ENCODE measurements at regions not wholly inside any gene's neighbourhood (a gene's known extent, or its start where the extent isn't known, plus 50 kb on each side); places are given as distances from the start of the nearest gene placed in this dataset.

DNA sequence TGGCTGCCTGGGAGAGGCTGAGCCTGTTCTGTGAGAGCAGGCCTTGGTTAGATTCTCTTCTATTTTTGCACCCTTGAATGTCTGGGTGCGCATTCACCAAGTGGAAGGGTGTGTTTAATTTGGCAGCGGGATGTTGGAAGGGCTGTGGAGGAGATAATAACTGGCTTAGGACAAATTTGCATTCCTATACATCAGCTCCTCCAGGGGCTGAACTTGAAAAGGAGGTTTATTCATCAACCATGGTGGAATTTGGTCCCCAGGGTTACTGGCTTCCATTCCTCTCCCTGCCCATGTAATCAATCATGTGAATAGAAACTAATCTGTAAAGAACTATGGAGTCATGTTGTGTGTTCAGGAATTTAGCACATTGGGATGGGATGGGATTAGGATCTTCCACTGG is 100.2 kb upstream of the FOXF1 start:
- DNase-seq (ENCODE audit: low read depth, low spot score) (no peak), FAIRE-seq (no peak), ATAC-seq (no peak)
- Histone ChIP-seq H3K9me3 (replicated peaks; ENCODE audit: control insufficient read depth, insufficient read depth, low read length) (no peaks in the 10 kb centered on the region; the same call in 2 of the 3 replicates), H3K36me3 (ENCODE audit: control insufficient read depth in 2 of 2, insufficient read depth in 2 of 2, low read length in 1 of 2) (no peaks in the 10 kb centered on the region), H3K4me2 (ENCODE audit: control insufficient read depth, insufficient read depth) (no peak overlapping the region), H3K27ac (ENCODE audit: control insufficient read depth, insufficient read depth) (no peak overlapping the region), H3K4me3 (no peak overlapping the region), H3K4me1 (ENCODE audit: control insufficient read depth, insufficient read depth, low read length) (no peaks in the 10 kb centered on the region), H4K20me1 (ENCODE audit: control insufficient read depth, insufficient read depth) (no peaks in the 10 kb centered on the region), H3K9ac (ENCODE audit: control insufficient read depth, insufficient read depth, low read length) (no peak overlapping the region), H3K27me3 (replicated peaks in 1 of 2; ENCODE audit: control insufficient read depth in 2 of 2, insufficient read depth in 2 of 2, low read length in 1 of 2) (no peaks in the 10 kb centered on the region), H3K79me2 (ENCODE audit: control insufficient read depth, insufficient read depth, low read length) (no peaks in the 10 kb centered on the region), H2AFZ (ENCODE audit: control insufficient read depth, low read depth, low read length) (no peak overlapping the region)
- intact Hi-C loops (cut with micrococcal nuclease; ENCODE audit: unreplicated experiment) (no loop called here), in situ Hi-C loops (cut with MboI) (no loop called here)
- ChIA-PET RAD21 (ENCODE audit: unreplicated experiment) (no interaction called here), CTCF (no interaction called here), POLR2A (no interaction called here), SMC1A (ENCODE audit: uncharacterized antibody, unreplicated experiment) (no interaction called here)
- 36% methylated on average over 2 of the region's 2 CpGs for WGBS (ENCODE audit: insufficient coverage, insufficient replicate concordance, low lambda C conversion rate, missing lambda C conversion rate)
- no peak for TF ChIP-seq POU2F2 (IDR thresholded peaks at IDR 0.05; ENCODE audit: borderline replicate concordance, low read depth, low read length)
- TF ChIP-seq WRNIP1 (IDR thresholded peaks at IDR 0.05; ENCODE audit: borderline replicate concordance, low read depth, low read length) = no peak
- TF ChIP-seq POLR2AphosphoS2 (IDR thresholded peaks at IDR 0.05; ENCODE audit: low read depth, low read length) = no peak
- no peak for TF ChIP-seq NRF1 (conservative IDR thresholded peaks at IDR 0.05; ENCODE audit: low read depth, low read length)
- TF ChIP-seq SMAD5 (IDR thresholded peaks at IDR 0.05; ENCODE audit: low read depth) = no peak
- no peak for TF ChIP-seq CEBPB (IDR thresholded peaks at IDR 0.05; ENCODE audit: borderline replicate concordance in 1 of 2, low read depth in 2 of 2, low read length in 2 of 2)
- TF ChIP-seq, protein P1, sequence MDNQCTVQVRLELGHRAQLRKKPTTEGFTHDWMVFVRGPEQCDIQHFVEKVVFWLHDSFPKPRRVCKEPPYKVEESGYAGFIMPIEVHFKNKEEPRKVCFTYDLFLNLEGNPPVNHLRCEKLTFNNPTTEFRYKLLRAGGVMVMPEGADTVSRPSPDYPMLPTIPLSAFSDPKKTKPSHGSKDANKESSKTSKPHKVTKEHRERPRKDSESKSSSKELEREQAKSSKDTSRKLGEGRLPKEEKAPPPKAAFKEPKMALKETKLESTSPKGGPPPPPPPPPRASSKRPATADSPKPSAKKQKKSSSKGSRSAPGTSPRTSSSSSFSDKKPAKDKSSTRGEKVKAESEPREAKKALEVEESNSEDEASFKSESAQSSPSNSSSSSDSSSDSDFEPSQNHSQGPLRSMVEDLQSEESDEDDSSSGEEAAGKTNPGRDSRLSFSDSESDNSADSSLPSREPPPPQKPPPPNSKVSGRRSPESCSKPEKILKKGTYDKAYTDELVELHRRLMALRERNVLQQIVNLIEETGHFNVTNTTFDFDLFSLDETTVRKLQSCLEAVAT (IDR thresholded peaks at IDR 0.05) = no peak
- no peak for TF ChIP-seq SRF (IDR thresholded peaks at IDR 0.05; ENCODE audit: low read depth in 2 of 2, low read length in 2 of 2)
- TF ChIP-seq ATF3 (IDR thresholded peaks at IDR 0.05; ENCODE audit: borderline replicate concordance, extremely low read depth, low read depth, low read length) = no peak
- TF ChIP-seq MTA3 (IDR thresholded peaks at IDR 0.05; ENCODE audit: borderline replicate concordance, low read length) = no peak
- TF ChIP-seq, protein P2, sequence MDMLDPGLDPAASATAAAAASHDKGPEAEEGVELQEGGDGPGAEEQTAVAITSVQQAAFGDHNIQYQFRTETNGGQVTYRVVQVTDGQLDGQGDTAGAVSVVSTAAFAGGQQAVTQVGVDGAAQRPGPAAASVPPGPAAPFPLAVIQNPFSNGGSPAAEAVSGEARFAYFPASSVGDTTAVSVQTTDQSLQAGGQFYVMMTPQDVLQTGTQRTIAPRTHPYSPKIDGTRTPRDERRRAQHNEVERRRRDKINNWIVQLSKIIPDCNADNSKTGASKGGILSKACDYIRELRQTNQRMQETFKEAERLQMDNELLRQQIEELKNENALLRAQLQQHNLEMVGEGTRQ (IDR thresholded peaks at IDR 0.05; ENCODE audit: borderline replicate concordance, low read depth, low read length) = no peak
- no peak for TF ChIP-seq CHD1 (IDR thresholded peaks at IDR 0.05; ENCODE audit: low read depth, low read length)
- no peak for TF ChIP-seq IKZF1 (conservative IDR thresholded peaks at IDR 0.05)
- TF ChIP-seq MEF2B (IDR thresholded peaks at IDR 0.05; ENCODE audit: partially characterized antibody, poor library complexity, severe bottlenecking) = no peak
- no peak for TF ChIP-seq KAT2A (conservative IDR thresholded peaks at IDR 0.05; ENCODE audit: control insufficient read depth, low read depth, low read length)
- no peak for TF ChIP-seq YBX1 (IDR thresholded peaks at IDR 0.05)
- no peak for TF ChIP-seq RELB (IDR thresholded peaks at IDR 0.05; ENCODE audit: low read depth)
- TF ChIP-seq E2F4 (IDR thresholded peaks at IDR 0.05; ENCODE audit: low read depth, low read length) = no peak
- TF ChIP-seq BRCA1 (IDR thresholded peaks at IDR 0.05; ENCODE audit: low read depth, low read length) = no peak
- no TSS peak for BruUV-seq (replicated peaks)

Data from GM12878 (cell line).